AG20443 (cell line): ENCODE measurements at regions not wholly inside any gene's neighbourhood (a gene's known extent, or its start where the extent isn't known, plus 50 kb on each side); places are given as distances from the start of the nearest gene placed in this dataset.
"Not testable (repeated sequence)": the region's sequence is repeated elsewhere in the genome, so short reads cannot be mapped to it uniquely, and the experiment has no call there.

Source experiments
- DNase-seq: peaks from one replicate; pipeline ENCODE4 v3.0.0; 2012; ENCODE audit warnings: low spot score, mixed read lengths

DNA sequence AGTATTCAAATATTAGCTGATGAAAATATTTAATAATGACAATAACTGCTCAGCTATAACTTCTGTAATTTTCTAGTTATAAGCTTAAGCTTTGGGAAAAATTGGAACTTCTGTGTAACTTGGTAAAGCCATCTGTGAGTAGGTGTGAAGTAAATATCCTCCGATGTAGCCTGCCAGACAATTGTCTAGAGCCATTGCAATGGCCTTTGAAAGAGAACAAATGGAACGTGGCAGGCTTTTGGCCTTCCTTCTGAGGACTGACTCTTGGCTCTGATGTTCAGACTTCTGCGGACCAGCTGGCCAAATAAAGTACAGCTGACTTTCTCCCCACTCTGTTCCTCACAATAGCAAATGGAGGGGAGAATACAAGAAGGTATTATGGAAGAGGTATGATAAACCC, 203.4 kb upstream of the NMUR2 start:
- DNase-seq, result no peak

DNA sequence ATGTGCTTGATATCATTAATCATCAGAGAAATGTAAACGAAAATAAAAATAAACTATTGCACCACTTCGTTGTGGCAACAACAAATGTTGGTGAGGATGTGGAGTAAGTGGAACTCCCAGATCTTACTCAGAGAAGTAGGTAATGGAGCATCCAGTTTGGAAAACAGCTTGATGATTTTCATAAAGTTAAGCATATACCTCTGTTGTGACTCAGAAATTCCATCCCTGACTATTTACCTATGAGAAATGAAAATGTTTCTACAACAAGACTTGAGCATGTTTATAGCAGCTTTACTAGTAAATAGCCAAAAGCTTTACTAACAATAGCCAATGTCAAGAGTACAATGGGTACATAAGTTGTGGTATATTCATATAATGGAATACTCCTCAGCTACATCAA, 214.7 kb upstream of the NMUR2 start:
- no peak for DNase-seq

DNA sequence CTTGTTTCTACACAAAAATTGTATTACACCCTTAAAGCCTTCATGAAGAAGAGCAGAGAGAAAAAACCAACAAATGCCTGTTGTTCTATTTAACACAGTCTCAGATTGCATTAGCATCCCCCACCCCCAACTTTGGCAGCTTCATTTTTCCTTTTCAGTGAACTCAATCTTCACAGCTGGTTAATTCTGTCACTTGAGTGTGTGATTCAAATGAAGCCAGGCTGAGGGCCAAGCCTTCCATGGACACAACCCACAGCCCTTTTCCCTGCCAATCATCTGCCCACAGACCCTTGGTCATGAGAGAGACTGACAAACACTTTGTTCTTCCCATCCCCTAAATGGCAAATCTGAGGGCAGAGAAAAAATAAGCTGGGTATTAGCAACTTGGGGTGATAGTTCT, 217.5 kb upstream of the NMUR2 start:
- DNase-seq, result no peak

DNA sequence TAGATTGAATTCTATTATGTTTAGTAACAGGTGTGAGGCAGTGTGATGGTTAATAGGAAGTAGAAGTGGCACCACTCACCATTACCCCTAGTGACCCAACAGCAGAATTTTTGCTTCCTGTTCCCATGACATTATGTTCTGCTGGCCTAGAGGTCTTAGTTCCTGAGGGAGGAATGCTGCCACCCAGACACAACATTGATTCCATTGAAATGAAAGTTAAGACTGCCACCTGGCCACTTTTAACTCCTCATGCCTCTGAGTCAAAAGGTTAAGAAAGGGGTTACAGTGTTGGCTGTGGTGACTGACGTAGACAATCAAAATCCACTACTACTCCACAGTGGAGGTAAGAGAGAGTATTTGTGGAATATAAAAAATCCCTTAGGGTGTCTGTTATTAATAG, 218.9 kb upstream of the NMUR2 start:
- no peak for DNase-seq

DNA sequence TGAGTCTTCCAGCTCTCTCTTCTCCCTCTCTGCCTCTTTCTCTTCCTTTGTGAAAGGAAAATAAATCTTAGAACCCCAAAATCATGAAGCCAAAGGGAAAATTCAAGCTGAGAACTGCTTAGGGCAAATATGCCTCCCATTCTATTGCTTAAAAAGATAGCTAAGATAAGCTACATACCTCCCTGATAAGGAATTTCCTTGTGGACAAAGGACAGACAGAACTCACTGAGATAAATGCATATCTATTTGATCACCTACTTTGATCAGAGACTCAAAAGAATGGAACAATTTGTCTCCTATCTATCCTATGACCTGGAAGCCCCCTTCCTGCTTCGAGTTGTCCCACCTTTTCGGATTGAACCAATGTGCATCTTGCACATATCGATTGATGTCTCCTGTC, 220.6 kb upstream of the NMUR2 start:
- DNase-seq, result no peak

DNA sequence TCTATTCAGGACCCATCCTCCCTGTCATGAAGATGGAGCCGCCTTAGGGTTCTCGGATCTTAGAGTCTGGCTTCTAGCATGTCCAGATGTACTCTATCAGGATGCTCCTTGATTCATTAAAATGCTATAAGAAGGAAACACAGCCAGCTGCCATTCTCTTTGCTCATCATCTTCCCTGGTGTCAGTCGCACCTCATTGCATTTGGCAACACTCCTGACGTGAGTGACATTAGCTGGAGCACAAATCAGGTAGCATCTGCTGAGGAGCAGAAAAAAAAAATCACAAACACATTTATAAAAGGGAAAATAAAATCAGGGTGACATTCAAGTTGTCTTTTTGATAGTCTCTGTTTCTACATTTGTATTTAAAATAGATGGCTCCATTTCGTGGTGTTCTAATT, 226.1 kb upstream of the NMUR2 start:
- no peak for DNase-seq

DNA sequence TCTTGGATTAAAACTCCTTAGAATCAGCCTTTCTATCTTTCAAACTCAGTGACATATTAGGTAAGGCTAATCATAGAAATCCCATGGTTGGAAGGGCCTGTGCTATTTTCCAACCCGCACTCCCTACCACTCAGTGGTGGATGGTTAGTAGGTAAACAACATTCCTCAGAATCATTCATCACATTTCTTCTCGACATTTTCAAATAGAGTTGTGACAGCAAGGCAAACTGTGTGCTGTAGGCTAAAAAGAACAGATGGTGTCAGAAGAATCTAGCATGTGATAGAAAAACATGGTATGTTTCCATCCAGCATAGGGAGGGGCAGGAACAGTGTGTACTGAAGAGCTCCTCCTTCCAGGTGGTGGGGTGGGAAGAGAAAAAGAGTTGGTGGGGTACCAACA, 227.3 kb upstream of the NMUR2 start:
- no peak for DNase-seq

DNA sequence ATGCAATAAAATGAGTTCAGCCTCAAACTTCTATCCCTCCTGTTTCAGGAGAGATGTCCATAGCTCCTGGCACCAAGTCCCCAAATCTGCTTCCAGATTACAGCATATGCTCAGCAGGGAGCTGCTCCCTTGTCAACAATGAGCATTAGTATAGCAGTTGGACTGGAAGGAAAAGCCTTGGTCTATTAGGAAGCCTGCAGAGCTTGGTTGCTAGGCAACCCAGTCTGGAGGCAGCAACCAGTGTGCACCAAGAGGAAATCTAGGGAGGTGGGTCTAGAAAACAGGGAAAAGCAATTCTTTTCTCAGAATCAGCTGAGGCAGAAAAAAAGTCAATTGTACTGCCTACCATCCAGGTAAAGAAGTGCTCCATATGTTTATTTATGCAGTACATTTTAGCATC, 229.5 kb upstream of the NMUR2 start:
- DNase-seq, result no peak

DNA sequence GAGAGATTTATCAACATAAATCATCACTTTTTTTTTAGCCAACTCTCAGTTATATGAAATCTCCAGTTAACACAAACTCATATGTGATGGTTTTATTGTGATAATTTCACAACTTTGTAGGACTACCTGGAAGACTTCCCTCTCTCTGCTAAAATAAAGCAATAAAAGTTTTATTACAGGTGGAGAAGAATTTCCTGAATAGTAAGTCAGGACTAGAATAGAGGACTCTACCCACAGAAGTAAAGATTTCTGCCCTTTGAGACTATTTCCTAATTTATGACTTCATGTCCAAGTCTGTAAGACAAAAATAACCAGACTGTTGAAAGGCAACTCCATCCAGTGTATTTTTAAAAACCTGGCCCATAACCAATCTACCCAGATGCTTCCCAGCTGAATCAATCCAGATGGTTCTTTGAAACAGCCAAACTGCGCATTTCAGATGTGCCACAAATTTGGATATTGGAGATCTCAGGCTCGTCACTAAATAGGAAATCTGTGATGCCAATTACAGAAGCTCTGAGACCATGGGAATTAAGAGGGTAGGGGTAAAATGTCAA, 234.0 kb upstream of the NMUR2 start:
- no peak for DNase-seq

DNA sequence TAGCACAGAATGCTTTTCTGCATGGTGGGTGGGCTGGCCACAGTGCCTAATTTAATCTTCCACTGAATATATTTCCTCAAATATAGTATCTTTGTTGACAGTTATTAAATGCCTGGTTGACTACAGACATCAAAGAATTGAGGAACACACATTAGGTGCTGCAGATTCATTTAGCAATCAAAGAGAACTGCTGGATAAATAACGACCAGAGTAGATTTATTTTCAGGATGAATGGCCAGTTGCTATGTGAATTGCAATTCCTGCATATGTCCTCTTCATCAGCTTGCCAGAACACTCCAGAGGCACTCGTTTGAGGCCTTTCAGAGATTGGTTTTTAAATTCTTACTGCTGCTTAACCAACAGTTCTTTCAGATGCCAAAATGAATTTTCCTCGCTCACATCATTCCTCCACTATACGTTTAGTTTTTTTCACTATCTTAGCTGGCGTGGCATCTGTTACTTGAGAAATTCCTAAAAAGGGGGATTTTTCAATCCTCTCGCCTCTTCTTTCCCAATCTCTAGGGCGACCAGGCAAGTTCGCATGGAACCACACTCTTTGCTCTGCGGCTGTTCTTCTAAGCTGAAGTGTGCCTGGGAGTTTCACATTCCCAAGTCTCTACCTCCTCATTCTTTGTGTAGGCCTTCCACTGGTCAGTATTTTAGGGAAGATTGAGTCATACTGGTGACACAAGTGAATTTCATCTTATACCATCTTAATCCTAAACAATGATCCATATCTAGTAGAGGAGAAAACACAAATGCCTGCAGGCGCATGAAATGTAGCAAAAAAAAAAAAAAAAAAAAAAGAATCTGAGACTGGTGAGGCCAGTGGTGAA, 237.1 kb upstream of the NMUR2 start:
- DNase-seq, result no peak

DNA sequence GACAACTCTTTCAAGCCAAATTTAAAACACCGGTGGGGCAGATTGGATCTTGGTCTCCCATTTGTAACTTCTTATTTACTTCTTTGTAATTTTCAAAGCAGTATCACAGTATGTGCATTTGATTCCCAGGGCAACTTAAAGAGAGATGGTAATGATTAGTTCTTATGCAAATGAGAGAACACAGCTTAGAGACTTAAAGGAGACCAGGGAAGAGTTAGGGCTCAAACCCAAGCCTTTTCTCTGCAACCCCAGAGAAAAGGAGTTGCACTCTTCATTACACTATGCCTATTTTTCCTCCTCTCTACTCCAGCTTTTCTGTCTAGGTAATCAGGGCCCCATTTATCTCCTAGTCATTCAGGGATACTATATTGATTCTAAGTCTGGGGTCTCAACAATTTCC, 237.8 kb upstream of the NMUR2 start:
- no peak for DNase-seq

DNA sequence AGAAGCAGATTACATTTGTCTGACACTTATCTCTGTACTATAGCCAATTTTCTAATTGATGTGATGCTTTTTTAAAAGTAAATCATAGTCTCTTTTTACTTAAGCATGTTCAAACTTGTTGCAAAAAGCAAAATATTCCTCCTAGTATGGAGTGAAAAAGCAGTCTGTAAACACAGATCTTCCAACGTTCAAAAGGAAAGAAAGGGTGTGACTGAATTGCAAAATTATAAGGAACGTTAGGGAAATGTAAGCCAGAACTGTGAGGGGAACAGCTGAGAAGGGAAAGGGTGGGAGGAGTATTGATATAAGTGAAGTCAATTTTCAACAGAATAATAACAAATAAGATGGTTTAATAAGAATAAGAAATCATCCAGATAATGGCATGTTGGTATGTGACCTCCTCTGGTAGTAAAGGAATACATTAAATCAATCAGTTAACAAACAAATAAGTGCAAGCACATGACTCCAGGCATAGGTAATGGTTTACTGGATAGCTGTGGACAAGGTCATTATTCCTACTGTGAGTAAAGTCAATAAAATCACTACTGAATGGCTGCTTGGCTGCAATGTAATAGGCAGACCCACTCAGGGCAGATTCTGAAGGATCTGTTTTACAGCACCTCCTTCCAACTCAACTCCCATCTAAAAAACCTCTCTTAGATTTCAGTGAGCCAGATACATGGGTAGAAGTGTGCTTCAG, 239.1 kb upstream of the NMUR2 start:
- no peak for DNase-seq

DNA sequence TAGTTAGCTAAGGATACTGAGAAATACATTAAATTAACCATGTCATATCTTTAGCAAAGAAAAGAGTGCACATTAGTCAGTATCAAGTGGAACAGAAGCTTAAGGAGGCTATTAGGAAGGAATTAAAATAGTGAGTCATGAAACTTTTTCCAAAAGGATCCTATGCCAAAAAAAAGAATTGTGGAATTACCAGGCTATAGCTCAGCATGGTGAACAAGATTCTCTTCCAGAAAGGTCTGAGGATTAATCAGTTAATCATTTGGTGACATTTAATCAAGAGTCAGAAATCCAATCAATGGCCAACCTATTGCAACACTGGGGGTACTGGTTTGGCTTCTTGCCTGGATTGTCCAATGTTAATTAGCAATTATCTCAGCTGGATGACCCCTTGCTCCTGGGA, 244.5 kb upstream of the NMUR2 start:
- no peak for DNase-seq

DNA sequence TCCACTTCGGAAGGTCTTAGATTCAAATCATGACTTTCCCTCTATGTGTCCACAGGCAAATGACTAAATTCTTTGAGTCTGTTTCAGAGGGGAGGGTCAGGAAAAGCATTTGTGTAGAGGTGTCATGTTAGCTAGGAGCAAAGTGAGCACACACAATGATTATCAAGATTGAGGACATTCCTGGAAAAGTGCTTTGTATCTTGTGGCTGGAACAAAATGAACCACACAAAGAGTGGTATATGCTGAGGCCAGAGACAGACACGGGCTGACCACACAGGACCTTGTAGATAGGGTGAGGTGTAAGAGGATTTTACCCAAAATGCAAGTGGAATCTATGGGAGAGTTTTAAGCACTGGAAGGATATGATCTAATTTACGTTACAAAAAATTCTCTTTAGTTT, 245.3 kb upstream of the NMUR2 start:
- no peak for DNase-seq

DNA sequence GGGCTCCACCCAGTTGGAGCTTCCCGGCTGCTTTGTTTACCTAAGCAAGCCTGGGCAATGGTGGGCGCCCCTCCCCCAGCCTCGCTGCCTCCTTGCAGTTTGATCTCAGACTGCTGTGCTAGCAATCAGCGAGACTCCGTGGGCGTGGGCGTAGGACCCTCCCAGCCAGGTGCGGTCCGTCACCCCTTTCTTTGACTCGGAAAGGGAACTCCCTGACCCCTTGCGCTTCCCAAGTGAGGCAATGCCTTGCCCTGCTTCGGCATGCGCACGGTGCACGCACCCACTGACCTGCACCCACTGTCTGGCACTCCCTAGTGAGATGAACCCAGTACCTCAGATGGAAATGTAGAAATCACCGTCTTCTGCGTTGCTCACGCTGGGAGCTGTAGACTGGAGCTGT, 254.4 kb upstream of the NMUR2 start:
- not testable (repeated sequence) for DNase-seq

DNA sequence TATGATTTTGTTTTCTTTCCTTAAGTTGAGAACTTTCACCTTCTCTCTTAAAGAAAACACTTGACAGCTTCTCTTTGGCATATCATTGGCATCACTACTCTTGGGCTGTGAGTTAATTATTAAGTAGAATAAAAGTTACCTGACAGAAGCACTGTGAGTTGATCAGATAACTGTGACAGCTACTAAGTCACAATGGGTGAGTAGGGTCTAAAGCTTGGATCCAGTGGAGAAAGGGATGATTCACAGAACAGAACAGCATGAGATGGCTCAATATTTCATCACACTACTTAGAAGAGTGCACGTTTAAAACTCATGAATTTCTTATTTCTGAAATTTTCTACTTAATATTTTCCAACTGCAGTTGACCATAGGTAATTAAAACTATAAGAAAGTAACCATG, 268.5 kb upstream of the NMUR2 start:
- DNase-seq, result no peak

DNA sequence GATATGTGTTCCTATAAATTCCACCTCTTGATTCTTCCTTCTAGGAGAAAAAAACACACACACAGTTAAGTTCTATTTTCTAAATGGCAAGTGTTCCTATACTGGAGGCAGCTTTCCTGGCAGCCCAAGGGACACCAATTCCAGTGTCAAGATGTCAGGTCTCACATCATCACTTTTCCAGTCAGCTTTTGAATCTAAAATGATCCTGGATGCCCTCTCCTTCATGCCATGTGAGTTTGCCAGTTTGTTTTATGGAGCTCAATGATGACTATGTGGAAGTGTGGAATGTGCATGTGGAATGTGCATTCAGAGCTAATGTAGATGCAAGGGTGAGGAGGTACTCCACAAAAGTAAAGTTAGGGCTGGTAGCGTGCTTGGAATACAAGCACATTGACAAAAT, 269.3 kb upstream of the NMUR2 start:
- no peak for DNase-seq

DNA sequence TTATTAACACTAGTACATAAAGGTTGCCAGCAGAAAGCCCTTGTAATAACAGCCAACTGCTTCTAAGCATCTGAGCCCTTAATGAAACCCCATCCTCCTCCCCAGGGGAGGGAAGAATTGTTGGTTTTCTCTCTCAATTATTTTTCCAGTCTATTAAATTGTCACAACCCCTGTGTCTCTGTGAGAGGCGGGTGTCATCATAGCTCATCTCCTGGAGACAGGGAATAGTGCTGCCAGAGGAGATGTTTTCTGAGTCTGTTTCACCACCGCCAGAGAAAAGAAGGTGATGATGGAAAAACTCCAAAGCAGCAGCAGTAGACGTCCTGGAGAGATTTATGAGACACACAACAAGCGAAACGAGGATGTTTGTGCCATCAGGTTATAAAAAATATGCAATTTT, 271.1 kb upstream of the NMUR2 start:
- no peak for DNase-seq

DNA sequence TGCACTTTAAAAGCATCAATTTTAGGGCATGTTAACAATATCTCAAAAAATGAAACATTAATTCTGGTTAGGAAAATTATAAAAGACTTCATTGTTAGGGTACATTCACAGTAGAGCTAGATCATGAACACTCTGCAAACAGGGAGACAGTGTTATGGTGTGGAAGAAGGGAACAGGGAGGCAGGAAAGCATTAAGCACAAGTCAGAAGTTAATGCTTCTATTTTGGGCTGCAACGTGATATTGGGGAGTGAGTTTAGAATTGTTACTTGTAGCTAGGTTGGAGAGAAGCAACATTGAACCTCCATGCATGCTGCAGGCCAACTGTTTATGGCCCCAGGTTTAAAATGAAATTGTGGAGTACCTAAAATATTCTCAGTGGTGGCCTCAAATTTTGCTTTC, 278.1 kb upstream of the NMUR2 start:
- no peak for DNase-seq

DNA sequence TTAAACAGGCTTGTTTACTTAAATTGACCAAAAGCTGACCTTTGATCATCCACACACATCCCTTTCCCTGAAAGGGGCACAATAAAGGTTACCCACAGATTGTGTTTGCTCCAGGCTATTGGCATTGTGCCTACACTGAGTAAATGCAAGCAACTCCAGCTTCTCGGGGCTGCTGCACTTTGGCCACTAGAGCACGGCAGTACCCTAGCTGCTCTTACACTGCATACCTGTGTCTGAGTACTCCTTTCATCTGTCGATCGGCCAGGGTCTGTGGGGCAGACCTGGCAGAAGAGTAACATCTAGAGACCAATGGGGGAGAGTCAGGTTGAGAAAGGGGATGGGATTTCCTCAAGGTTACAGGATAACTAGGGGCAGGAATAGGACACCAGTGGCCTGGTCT, 281.9 kb upstream of the NMUR2 start:
- DNase-seq, result no peak

DNA sequence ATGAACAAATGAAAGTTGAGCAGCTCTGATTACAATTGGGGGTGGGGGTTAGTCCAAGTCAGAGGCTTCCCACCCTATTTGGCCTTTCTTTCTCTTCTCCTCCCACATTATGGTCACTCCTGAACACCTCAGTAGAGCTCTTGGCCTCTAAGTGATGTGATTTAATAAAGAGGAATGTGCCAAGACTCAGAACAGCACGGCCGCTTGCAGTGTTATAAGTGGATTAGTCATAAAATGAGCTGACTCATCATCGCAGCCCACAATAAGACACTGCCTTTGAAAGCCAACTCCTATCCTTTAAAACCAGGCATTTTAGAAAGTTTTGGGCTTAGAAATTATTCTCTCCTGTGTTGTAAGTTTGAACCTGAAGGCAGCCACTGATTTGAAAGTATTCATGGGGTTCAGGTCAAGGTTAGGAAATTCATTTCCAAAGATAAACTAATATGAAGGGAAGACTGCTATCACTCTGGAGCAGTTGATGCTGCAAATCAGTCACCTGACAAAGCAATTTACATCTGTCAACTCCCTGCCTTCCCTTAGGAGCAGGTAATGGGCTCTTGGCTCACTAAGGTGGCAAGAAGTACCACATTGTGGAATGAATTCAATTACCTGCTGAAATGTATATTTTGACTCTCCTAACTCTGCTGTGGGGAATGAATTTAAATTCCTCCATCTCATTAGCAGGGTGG, 283.6 kb upstream of the NMUR2 start:
- DNase-seq, result peak; percentile 73

DNA sequence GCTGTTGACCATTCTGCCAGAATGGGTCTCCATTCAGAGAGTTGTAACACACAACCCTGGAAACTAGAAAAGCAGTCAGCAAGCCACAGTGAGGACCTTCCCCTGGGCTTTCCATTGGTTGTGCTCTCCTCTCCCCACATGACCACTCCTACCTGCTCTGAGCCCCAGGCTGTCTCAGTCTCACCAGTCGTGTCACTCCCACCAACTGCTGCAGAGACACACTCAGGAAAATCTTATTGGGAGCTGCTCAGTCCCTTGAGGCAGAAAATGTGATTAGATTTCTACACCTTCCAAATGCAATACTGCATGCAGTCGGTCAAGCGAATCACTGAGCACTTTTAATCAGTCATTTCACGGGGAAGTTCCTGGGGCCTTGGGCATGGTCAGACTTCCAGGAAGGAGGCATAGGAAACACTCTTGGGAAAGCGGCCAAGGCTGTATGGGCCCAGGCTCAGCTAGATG, 284.2 kb upstream of the NMUR2 start:
- DNase-seq, result no peak

DNA sequence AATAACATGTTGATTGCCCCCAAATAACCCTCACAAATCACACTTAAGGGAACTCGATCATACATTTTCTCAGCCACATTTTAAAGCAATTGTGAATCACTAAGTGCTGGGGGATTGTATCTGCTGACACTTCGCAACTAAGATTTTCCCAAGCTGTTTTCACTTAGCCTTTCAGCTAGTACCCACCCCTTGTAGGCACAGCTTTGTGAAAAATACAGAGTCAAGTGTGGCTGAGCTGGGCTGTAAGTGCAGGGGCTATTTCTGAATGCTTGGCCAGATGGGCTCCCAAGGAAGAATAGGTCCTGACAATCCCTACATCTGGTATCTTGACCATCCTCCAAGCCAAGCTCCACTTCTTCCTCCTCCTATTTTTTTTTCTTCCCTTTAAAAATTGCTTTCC, 289.2 kb upstream of the NMUR2 start:
- no peak for DNase-seq
